H9 (cell line): ENCODE measurements at regions not wholly inside any gene's neighbourhood (a gene's known extent, or its start where the extent isn't known, plus 50 kb on each side); places are given as distances from the start of the nearest gene placed in this dataset.

Experiments used
- DNase-seq: peaks from one replicate; pipeline ENCODE4 v3.0.0-alpha.2; 2017
- H2AFZ ChIP-seq: one replicate; pipeline ENCODE4 v1.6.1; 2013; ENCODE audit warnings: mild to moderate bottlenecking, low read length, control low read depth, moderate library complexity
- H2AK5ac ChIP-seq: 2 replicates; pipeline ENCODE4 v1.6.1; 2013; ENCODE audit warnings: low read length, control low read depth, mixed read lengths; ENCODE audit not compliant: insufficient read length
- H2BK120ac ChIP-seq: one replicate; pipeline ENCODE4 v1.6.1; 2013; ENCODE audit warnings: low read depth, mild to moderate bottlenecking, low read length, control low read depth, inconsistent platforms; ENCODE audit not compliant: poor library complexity, severe bottlenecking
- H2BK12ac ChIP-seq: 2 replicates; pipeline ENCODE4 v1.6.1; 2013; ENCODE audit warnings: low read length, control low read depth, mixed read lengths, low read depth; ENCODE audit not compliant: insufficient read length
- H2BK15ac ChIP-seq: 2 replicates; pipeline ENCODE4 v1.6.1; 2013; ENCODE audit warnings: low read depth, low read length, control low read depth
- H2BK20ac ChIP-seq: one replicate; pipeline ENCODE4 v1.6.1; 2013; ENCODE audit warnings: low read depth, mild to moderate bottlenecking, low read length, control low read depth, inconsistent platforms; ENCODE audit not compliant: poor library complexity, severe bottlenecking
- H2BK5ac ChIP-seq: 2 replicates; pipeline ENCODE4 v1.6.1; 2013; ENCODE audit warnings: low read length, control low read depth, mixed read lengths; ENCODE audit not compliant: insufficient read length
- H3K14ac ChIP-seq: 2 replicates; pipeline ENCODE4 v1.6.1; 2013; ENCODE audit warnings: low read length, control low read depth; ENCODE audit not compliant: insufficient read depth
- H3K18ac ChIP-seq: 2 replicates; pipeline ENCODE4 v1.6.1; 2013; ENCODE audit warnings: low read depth, mild to moderate bottlenecking, mixed read lengths, low read length, control low read depth; ENCODE audit not compliant: insufficient read length
- H3K23ac ChIP-seq: 2 replicates; pipeline ENCODE4 v1.6.1; 2013; ENCODE audit warnings: low read length, control low read depth, mixed read lengths, low read depth; ENCODE audit not compliant: insufficient read length
- H3K23me2 ChIP-seq: 2 replicates; pipeline ENCODE4 v1.6.1; 2013; ENCODE audit warnings: low read depth, mild to moderate bottlenecking, mixed read lengths, low read length, control low read depth; ENCODE audit not compliant: insufficient read length, poor library complexity, severe bottlenecking
- H3K27ac ChIP-seq: 2 replicates; pipeline ENCODE4 v1.5.1; 2013; ENCODE audit warnings: low read length, control low read depth, mixed read lengths, low read depth; ENCODE audit not compliant: insufficient read length
- H3K27me3 ChIP-seq: 2 replicates; pipeline ENCODE4 v1.6.1; 2013; ENCODE audit warnings: low read length, control low read depth, inconsistent platforms; ENCODE audit not compliant: insufficient read depth
- H3K4ac ChIP-seq: 2 replicates; pipeline ENCODE4 v1.6.1; 2013; ENCODE audit warnings: low read depth, mild to moderate bottlenecking, control low read depth, inconsistent platforms, low read length, moderate library complexity
- H3K4me1 ChIP-seq: 2 replicates; pipeline ENCODE4 v1.6.1; 2013; ENCODE audit warnings: low read length, control low read depth, inconsistent platforms; ENCODE audit not compliant: insufficient read depth
- H3K4me2 ChIP-seq: 2 replicates; pipeline ENCODE4 v1.6.1; 2013; ENCODE audit warnings: low read length, control low read depth, mixed read lengths; ENCODE audit not compliant: insufficient read length, insufficient read depth
- H3K56ac ChIP-seq: 2 replicates; pipeline ENCODE4 v1.6.1; 2013; ENCODE audit warnings: low read depth, mild to moderate bottlenecking, mixed read lengths, low read length, control low read depth; ENCODE audit not compliant: insufficient read length
- H3K79me1 ChIP-seq: 2 replicates; pipeline ENCODE4 v1.6.1; 2013; ENCODE audit warnings: low read depth, mild to moderate bottlenecking, moderate library complexity, low read length, control low read depth, inconsistent platforms; ENCODE audit not compliant: insufficient read depth, poor library complexity, severe bottlenecking
- H3K79me2 ChIP-seq: 2 replicates; pipeline ENCODE4 v1.6.1; 2013; ENCODE audit warnings: low read length, control low read depth, inconsistent platforms; ENCODE audit not compliant: insufficient read depth
- H3K9ac ChIP-seq: 2 replicates; pipeline ENCODE4 v1.6.1; 2013; ENCODE audit warnings: low read length, control low read depth, mixed read lengths; ENCODE audit not compliant: insufficient read length; ENCODE audit errors: extremely low read depth
- H3K9me3 ChIP-seq: one replicate; pipeline ENCODE4 v1.6.1; 2013; ENCODE audit warnings: low read depth, low read length, inconsistent platforms; ENCODE audit not compliant: control insufficient read depth
- H3T11ph ChIP-seq: one replicate; pipeline ENCODE4 v1.6.1; 2013; ENCODE audit warnings: mild to moderate bottlenecking, low read length, control low read depth, inconsistent platforms
- H4K20me1 ChIP-seq: one replicate; pipeline ENCODE4 v1.6.1; 2013; ENCODE audit not compliant: control insufficient read depth, insufficient read length, insufficient read depth
- H4K5ac ChIP-seq: 2 replicates; pipeline ENCODE4 v1.6.1; 2013; ENCODE audit warnings: low read depth, mild to moderate bottlenecking, mixed read lengths, low read length, control low read depth; ENCODE audit not compliant: insufficient read length
- H4K8ac ChIP-seq: replicated peaks from 2 replicates; pipeline ENCODE4 v1.6.1; 2013; ENCODE audit warnings: low read length, control low read depth, mixed read lengths, low read depth; ENCODE audit not compliant: insufficient read length
- H4K91ac ChIP-seq: 2 replicates; pipeline ENCODE4 v1.6.1; 2013; ENCODE audit warnings: low read depth, mild to moderate bottlenecking, moderate library complexity, mixed read lengths, low read length, control low read depth; ENCODE audit not compliant: insufficient read length
- H3K27ac Mint-ChIP-seq, 3 experiments: 2 replicates in 2 of 3; 3 replicates in 1 of 3; pipeline ENCODE4 v1.8.0; 2020 to 2021; ENCODE audit warnings: mixed read lengths in 3 of 3, mild to moderate bottlenecking in 1 of 3, moderate library complexity in 1 of 3
- H3K27me3 Mint-ChIP-seq: 2 replicates; pipeline ENCODE4 v1.8.0; 2021; ENCODE audit warnings: low read depth, mild to moderate bottlenecking, moderate library complexity, mixed read lengths
- H3K36me3 Mint-ChIP-seq, 3 experiments: 2 replicates in 2 of 3; 3 replicates in 1 of 3; pipeline ENCODE4 v1.8.0; 2020 to 2021; ENCODE audit warnings: low read depth in 3 of 3, mixed read lengths in 3 of 3; ENCODE audit not compliant: insufficient read depth in 1 of 3
- H3K4me1 Mint-ChIP-seq, 2 experiments: 2 replicates each; pipeline ENCODE4 v1.8.0; 2020; ENCODE audit warnings: mixed read lengths in 2 of 2
- H3K4me3 Mint-ChIP-seq, 2 experiments: 2 replicates in 1 of 2; 3 replicates in 1 of 2; pipeline ENCODE4 v1.8.0; 2020 to 2021; ENCODE audit warnings: mild to moderate bottlenecking in 2 of 2, mixed read lengths in 2 of 2, moderate library complexity in 1 of 2
- H3K9me3 Mint-ChIP-seq, 2 experiments: 2 replicates in 1 of 2; 3 replicates in 1 of 2; pipeline ENCODE4 v1.8.0; 2020; ENCODE audit warnings: mild to moderate bottlenecking in 2 of 2, mixed read lengths in 2 of 2, moderate library complexity in 1 of 2
- WGBS: extraction: QIAGEN DNeasy Blood & Tissue Kit; methylation state at CpG from one replicate; pipeline ENCODE4 v1.1.7; 2013; ENCODE audit warnings: missing lambda C conversion rate, low lambda C conversion rate, mixed read lengths; ENCODE audit not compliant: insufficient read length; ENCODE audit errors: extremely low coverage; 5-methylcytosine and 5-hydroxymethylcytosine counted together
- TF ChIP-seq, protein P1 (sequence below): fragments of 200-600 bp; sonication (generic); conservative IDR thresholded peaks from 3 replicates; pipeline ENCODE4 v1.8.0; 2021; ENCODE audit warnings: antibody characterized with exemption, mild to moderate bottlenecking

DNA sequence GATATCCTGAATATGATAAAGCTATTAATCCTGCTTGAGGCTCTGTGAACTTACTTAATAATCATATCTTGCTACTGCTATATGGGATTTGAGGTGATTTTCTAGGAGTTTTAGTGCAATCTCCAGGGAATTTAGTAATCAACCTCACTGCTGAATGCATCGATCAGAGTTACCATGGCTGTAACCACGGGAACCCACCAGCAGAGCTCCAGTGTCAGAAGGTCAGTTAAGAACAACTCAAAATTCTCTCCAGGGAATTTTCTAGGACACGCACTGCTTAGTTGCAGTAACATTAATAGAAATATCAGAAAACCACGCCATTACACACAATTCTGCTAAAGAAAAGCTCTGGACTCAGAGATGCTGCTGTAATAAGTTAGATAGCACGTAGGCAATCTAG, 1477.2 kb upstream of the TENM3 start:
- no peak overlapping the region for H3K4me3 Mint-ChIP-seq
- Histone ChIP-seq H2BK120ac (no peak overlapping the region), H3K27ac (no peak overlapping the region), H3K56ac (no peak overlapping the region), H3K23ac (no peak overlapping the region), H3K4me2 (no peak overlapping the region), H2BK5ac (no peak overlapping the region), H3K9me3 (peaks cover 5% of the 10 kb centered on the region), H3K23me2 (no peaks in the 10 kb centered on the region), H3K14ac (no peak overlapping the region), H2AFZ (no peak overlapping the region), H4K8ac (no peak overlapping the region), H2BK15ac (no peak overlapping the region), H2BK12ac (no peak overlapping the region), H3T11ph (no peak overlapping the region), H4K5ac (no peak overlapping the region), H3K79me2 (no peaks in the 10 kb centered on the region), H3K79me1 (no peaks in the 10 kb centered on the region), H3K18ac (no peak overlapping the region), H3K27me3 (no peaks in the 10 kb centered on the region), H3K4ac (no peak overlapping the region), H3K9ac (no peak overlapping the region), H4K20me1 (no peaks in the 10 kb centered on the region), H4K91ac (no peak overlapping the region), H2AK5ac (no peak overlapping the region), H3K4me1 (peaks cover 3% of the 10 kb centered on the region; the same call in 1 of the 2 replicates), H2BK20ac (no peak overlapping the region)
- no peaks in the 10 kb centered on the region for H3K27me3 Mint-ChIP-seq
- H3K27ac Mint-ChIP-seq: peak overlapping the region in 1 of 3 experiments; percentile 49; a peak in 1 of 7 replicates
- peaks cover 8 to 12% of the 10 kb centered on the region in 2 experiments for H3K9me3 Mint-ChIP-seq
- WGBS: no CpG with 5 or more reads among the region's 5 CpGs
- no peak for DNase-seq
- TF ChIP-seq, protein P1, sequence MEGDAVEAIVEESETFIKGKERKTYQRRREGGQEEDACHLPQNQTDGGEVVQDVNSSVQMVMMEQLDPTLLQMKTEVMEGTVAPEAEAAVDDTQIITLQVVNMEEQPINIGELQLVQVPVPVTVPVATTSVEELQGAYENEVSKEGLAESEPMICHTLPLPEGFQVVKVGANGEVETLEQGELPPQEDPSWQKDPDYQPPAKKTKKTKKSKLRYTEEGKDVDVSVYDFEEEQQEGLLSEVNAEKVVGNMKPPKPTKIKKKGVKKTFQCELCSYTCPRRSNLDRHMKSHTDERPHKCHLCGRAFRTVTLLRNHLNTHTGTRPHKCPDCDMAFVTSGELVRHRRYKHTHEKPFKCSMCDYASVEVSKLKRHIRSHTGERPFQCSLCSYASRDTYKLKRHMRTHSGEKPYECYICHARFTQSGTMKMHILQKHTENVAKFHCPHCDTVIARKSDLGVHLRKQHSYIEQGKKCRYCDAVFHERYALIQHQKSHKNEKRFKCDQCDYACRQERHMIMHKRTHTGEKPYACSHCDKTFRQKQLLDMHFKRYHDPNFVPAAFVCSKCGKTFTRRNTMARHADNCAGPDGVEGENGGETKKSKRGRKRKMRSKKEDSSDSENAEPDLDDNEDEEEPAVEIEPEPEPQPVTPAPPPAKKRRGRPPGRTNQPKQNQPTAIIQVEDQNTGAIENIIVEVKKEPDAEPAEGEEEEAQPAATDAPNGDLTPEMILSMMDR: no peak
- peaks cover 2 to 9% (median 4%) of the 10 kb centered on the region in 3 experiments; a peak in 5 of 7 replicates for H3K36me3 Mint-ChIP-seq
- H3K4me1 Mint-ChIP-seq: peaks cover 40 to 47% of the 10 kb centered on the region in 2 experiments
